Suprapubic skin (tissue), 3 donors: ENCODE measurements at regions not wholly inside any gene's neighbourhood (a gene's known extent, or its start where the extent isn't known, plus 50 kb on each side); places are given as distances from the start of the nearest gene placed in this dataset.

ENCODE experiments used
- EP300 ChIP-seq: sonication (generic); formaldehyde crosslinking; IDR thresholded peaks from one replicate; pipeline ENCODE4 v1.6.1; 2017; ENCODE audit warnings: antibody characterized with exemption
- POLR2A ChIP-seq, 2 donors: fragments of 450-650 bp; IDR thresholded peaks; one replicate each; pipeline ENCODE4 v1.6.1; 2017; ENCODE audit warnings: antibody characterized with exemption in 2 of 2, mild to moderate bottlenecking in 2 of 2, moderate library complexity in 2 of 2
- TF ChIP-seq, protein P1 (sequence below), 2 donors: fragments of 200-600 bp in 1 of 2; fragments of 450-650 bp in 1 of 2; sonication (generic) in 1 of 2; IDR thresholded peaks; one replicate each; pipeline ENCODE4 v1.5.1; 2016 to 2019; ENCODE audit warnings: antibody characterized with exemption in 2 of 2, mild to moderate bottlenecking in 1 of 2, moderate library complexity in 1 of 2

GRCh38 chr15:29344474-29344873 lies 74.9 kb upstream of the NSMCE3 start:
- TF ChIP-seq, protein P1, sequence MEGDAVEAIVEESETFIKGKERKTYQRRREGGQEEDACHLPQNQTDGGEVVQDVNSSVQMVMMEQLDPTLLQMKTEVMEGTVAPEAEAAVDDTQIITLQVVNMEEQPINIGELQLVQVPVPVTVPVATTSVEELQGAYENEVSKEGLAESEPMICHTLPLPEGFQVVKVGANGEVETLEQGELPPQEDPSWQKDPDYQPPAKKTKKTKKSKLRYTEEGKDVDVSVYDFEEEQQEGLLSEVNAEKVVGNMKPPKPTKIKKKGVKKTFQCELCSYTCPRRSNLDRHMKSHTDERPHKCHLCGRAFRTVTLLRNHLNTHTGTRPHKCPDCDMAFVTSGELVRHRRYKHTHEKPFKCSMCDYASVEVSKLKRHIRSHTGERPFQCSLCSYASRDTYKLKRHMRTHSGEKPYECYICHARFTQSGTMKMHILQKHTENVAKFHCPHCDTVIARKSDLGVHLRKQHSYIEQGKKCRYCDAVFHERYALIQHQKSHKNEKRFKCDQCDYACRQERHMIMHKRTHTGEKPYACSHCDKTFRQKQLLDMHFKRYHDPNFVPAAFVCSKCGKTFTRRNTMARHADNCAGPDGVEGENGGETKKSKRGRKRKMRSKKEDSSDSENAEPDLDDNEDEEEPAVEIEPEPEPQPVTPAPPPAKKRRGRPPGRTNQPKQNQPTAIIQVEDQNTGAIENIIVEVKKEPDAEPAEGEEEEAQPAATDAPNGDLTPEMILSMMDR (IDR thresholded peaks at IDR 0.05): no peak
- TF ChIP-seq POLR2A (IDR thresholded peaks at IDR 0.05): no peak
- TF ChIP-seq EP300: no peak
